ENCODE measurements at regions not wholly inside any gene's neighbourhood (a gene's known extent, or its start where the extent isn't known, plus 50 kb on each side); places are given as distances from the start of the nearest gene placed in this dataset.
"Not testable (repeated sequence)": the region's sequence is repeated elsewhere in the genome, so short reads cannot be mapped to it uniquely, and the experiment has no call there.

GRCh38 chr6:81948861-81949260, 196.4 kb upstream of the TENT5A start:
- Histone ChIP-seq H4K20me1 (replicated peaks; ENCODE audit: control insufficient read depth, extremely low read depth, insufficient read depth, low read length) (no peaks in the 10 kb centered on the region), H3K36me3 (ENCODE audit: control insufficient read depth in 2 of 2, extremely low read depth in 1 of 2, insufficient read depth in 2 of 2, low read length in 2 of 2) (no peaks in the 10 kb centered on the region), H3K4me2 (ENCODE audit: insufficient read depth, low read length) (no peak overlapping the region), H3K79me2 (ENCODE audit: control insufficient read depth, insufficient read depth, low read length) (no peaks in the 10 kb centered on the region), H3K27me3 (ENCODE audit: control insufficient read depth in 2 of 2, insufficient read depth in 2 of 2, low read length in 2 of 2) (no peaks in the 10 kb centered on the region), H3K9me1 (replicated peaks; ENCODE audit: control insufficient read depth, extremely low read depth, insufficient read depth, low read length) (no peaks in the 10 kb centered on the region), H2AFZ (ENCODE audit: low read depth, low read length) (no peak overlapping the region), H3K9ac (replicated peaks; ENCODE audit: extremely low read depth, insufficient read depth, low read length) (no peak overlapping the region), H3K4me3 (replicated peaks in 1 of 3; ENCODE audit: insufficient read depth in 1 of 3, low read depth in 1 of 3, low read length in 3 of 3) (no peak overlapping the region), H3K9me3 (replicated peaks; ENCODE audit: control insufficient read depth, insufficient read depth, low read length) (no peaks in the 10 kb centered on the region), H3K4me1 (ENCODE audit: control insufficient read depth, extremely low read depth, insufficient read depth, low read length) (peaks cover 11% of the 10 kb centered on the region), H3K27ac (ENCODE audit: insufficient read depth, low read depth, low read length) (no peak overlapping the region)
- intact Hi-C loops (cut with micrococcal nuclease) = no loop called here
- POLR2A ChIA-PET = no interaction called here
- DNase-seq (ENCODE audit: low read depth, low spot score) (no peak), FAIRE-seq (no peak)
- dilution Hi-C loops (cut with MboI; ENCODE audit: extremely low pct_ligation_motif_present, low sequenced_read_pairs) = no loop called here
- TF ChIP-seq GATA2 (IDR thresholded peaks at IDR 0.05; ENCODE audit: insufficient read depth, insufficient read length, low read depth, low read length) (no peak), MYC (IDR thresholded peaks at IDR 0.05; ENCODE audit: low read depth, low read length) (no peak), FOS (IDR thresholded peaks at IDR 0.05; ENCODE audit: borderline replicate concordance, insufficient read depth, low read length) (no peak), JUN (IDR thresholded peaks at IDR 0.05; ENCODE audit: borderline replicate concordance, insufficient read depth, insufficient read length, low read depth) (no peak), EZH2 (IDR thresholded peaks at IDR 0.05; ENCODE audit: borderline replicate concordance, low read depth, low read length, severe bottlenecking) (no peak), MAX (IDR thresholded peaks at IDR 0.05; ENCODE audit: insufficient read depth, insufficient read length) (no peak), CTCF (IDR thresholded peaks at IDR 0.05; ENCODE audit: extremely low read depth in 1 of 2, insufficient read depth in 1 of 2, low read depth in 1 of 2, low read length in 2 of 2) (no peak), POLR2AphosphoS5 (IDR thresholded peaks at IDR 0.05; ENCODE audit: insufficient read depth, low read depth, low read length) (no peak), POLR2A (IDR thresholded peaks at IDR 0.05; ENCODE audit: low read depth, low read length) (no peak)
- CTCF ChIA-PET = no interaction called here
- no TSS peak for BruUV-seq (replicated peaks)

- H3K9me1 ChIP-seq (replicated peaks; ENCODE audit: control insufficient read depth, extremely low read depth, insufficient read depth, low read length); BruUV-seq (replicated peaks); dilution Hi-C loops (cut with MboI; ENCODE audit: extremely low pct_ligation_motif_present, low sequenced_read_pairs); H3K36me3 ChIP-seq (ENCODE audit: control insufficient read depth in 2 of 2, extremely low read depth in 1 of 2, insufficient read depth in 2 of 2, low read length in 2 of 2); CTCF ChIA-PET; DNase-seq (ENCODE audit: low read depth, low spot score); H2AFZ ChIP-seq (ENCODE audit: low read depth, low read length); H3K4me3 ChIP-seq (replicated peaks in 1 of 3; ENCODE audit: insufficient read depth in 1 of 3, low read depth in 1 of 3, low read length in 3 of 3); H3K27ac ChIP-seq (ENCODE audit: insufficient read depth, low read depth, low read length); H3K27me3 ChIP-seq (ENCODE audit: control insufficient read depth in 2 of 2, insufficient read depth in 2 of 2, low read length in 2 of 2); FAIRE-seq; H3K4me2 ChIP-seq (ENCODE audit: insufficient read depth, low read length); H3K9ac ChIP-seq (replicated peaks; ENCODE audit: extremely low read depth, insufficient read depth, low read length); H3K9me3 ChIP-seq (replicated peaks; ENCODE audit: control insufficient read depth, insufficient read depth, low read length); intact Hi-C loops (cut with micrococcal nuclease); H3K79me2 ChIP-seq (ENCODE audit: control insufficient read depth, insufficient read depth, low read length); POLR2A ChIA-PET; H4K20me1 ChIP-seq (replicated peaks; ENCODE audit: control insufficient read depth, extremely low read depth, insufficient read depth, low read length): not testable (repeated sequence)
- H3K4me1 ChIP-seq (ENCODE audit: control insufficient read depth, extremely low read depth, insufficient read depth, low read length) = peaks cover 11% of the 10 kb centered on the region
Measured at GRCh38 chr6:81948196-81948595, 195.7 kb upstream of the TENT5A start.

Data from endothelial cell of umbilical vein (primary cell).